ENCODE measurements at regions not wholly inside any gene's neighbourhood (a gene's known extent, or its start where the extent isn't known, plus 50 kb on each side); places are given as distances from the start of the nearest gene placed in this dataset.

- TF ChIP-seq, protein P1, sequence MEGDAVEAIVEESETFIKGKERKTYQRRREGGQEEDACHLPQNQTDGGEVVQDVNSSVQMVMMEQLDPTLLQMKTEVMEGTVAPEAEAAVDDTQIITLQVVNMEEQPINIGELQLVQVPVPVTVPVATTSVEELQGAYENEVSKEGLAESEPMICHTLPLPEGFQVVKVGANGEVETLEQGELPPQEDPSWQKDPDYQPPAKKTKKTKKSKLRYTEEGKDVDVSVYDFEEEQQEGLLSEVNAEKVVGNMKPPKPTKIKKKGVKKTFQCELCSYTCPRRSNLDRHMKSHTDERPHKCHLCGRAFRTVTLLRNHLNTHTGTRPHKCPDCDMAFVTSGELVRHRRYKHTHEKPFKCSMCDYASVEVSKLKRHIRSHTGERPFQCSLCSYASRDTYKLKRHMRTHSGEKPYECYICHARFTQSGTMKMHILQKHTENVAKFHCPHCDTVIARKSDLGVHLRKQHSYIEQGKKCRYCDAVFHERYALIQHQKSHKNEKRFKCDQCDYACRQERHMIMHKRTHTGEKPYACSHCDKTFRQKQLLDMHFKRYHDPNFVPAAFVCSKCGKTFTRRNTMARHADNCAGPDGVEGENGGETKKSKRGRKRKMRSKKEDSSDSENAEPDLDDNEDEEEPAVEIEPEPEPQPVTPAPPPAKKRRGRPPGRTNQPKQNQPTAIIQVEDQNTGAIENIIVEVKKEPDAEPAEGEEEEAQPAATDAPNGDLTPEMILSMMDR (IDR thresholded peaks at IDR 0.05), result no peak
- TF ChIP-seq SIN3A (IDR thresholded peaks at IDR 0.05; ENCODE audit: borderline replicate concordance, insufficient read depth, low read depth, low read length), result no peak
- TF ChIP-seq POLR2AphosphoS5 (IDR thresholded peaks at IDR 0.05; ENCODE audit: low read depth, low read length), result no peak
Observed at GRCh38 chr11:106552694-106553203, 465.5 kb downstream of the GUCY1A2 start.
